ENCODE measurements at regions not wholly inside any gene's neighbourhood (a gene's known extent, or its start where the extent isn't known, plus 50 kb on each side); places are given as distances from the start of the nearest gene placed in this dataset.

DNA sequence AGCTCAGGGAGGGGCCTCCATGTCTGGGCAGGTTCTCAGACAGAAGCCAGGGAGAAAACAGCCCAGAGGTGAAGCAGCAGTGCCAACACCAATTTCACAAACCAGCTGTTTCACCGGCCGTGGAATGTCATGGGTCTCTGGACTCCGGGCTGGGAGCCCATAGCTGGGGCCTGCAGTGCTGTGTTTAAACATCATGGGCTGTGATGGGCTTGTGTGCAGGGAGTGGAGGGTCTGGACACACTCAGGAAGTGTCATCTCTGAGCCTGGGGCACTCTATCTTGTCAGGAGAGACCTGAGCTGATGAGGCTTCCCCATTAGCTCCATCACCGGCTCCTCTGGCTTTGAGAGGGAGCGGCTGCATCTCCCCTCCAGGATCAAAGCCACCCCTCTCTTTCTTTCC lies 173.6 kb upstream of the IGSF21 start:
- DNase-seq, result no peak

- DNase-seq, result no peak
These were observed 172.4 kb upstream of the IGSF21 start for GRCh38 chr1:17935230-17935629.

- no peak for DNase-seq
These were observed 166.0 kb upstream of the IGSF21 start for GRCh38 chr1:17941431-17942189.

GRCh38 chr1:17943506-17943905 lies 164.1 kb upstream of the IGSF21 start:
- no peak for DNase-seq

GRCh38 chr1:17944646-17945045 lies 163.0 kb upstream of the IGSF21 start:
- no peak for DNase-seq

- no peak for DNase-seq
These were observed 161.2 kb upstream of the IGSF21 start for GRCh38 chr1:17946434-17946833.

DNA sequence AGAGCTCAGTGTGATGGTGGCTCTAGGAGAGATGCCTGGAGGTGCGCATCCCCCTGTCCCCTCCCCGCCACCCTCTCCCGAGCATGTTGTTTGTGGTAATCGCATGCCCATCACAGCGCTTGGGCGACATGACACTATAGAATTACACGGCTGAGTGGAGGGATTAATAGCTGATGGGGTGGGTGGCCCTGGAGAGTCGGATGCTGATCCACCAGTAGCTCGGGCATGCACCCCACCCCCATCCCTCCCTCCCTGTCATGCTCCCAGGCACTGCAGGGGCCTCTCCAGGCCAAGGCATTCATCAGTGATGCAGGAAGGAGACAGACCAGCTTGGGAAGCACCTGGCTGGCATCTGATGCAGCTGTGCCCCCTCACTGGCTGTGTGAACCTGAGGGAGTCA lies 159.0 kb upstream of the IGSF21 start:
- no peak for DNase-seq

GRCh38 chr1:17949511-17949910 lies 158.1 kb upstream of the IGSF21 start:
- no peak for DNase-seq

DNA sequence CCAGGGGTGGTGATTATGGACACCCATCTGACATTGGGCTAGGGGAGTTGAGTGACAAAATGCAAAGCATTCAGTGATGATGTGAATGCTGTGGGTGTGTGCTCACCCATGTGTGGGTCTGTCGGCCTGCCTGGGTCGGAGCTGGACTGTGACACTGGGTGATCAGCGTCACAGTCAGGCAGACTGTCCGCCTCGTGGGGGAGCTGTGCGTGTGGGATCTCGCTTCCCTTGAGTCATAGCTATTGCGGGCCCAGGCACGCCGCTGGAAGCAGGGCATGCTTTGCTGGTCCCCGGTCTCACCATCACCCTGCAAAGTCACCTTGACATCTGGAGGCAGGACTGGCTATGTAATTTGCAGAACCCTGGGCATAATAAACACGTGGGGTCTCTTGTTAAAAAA lies 156.9 kb upstream of the IGSF21 start:
- no peak for DNase-seq

GRCh38 chr1:17952506-17952905 lies 155.1 kb upstream of the IGSF21 start:
- no peak for DNase-seq

DNA sequence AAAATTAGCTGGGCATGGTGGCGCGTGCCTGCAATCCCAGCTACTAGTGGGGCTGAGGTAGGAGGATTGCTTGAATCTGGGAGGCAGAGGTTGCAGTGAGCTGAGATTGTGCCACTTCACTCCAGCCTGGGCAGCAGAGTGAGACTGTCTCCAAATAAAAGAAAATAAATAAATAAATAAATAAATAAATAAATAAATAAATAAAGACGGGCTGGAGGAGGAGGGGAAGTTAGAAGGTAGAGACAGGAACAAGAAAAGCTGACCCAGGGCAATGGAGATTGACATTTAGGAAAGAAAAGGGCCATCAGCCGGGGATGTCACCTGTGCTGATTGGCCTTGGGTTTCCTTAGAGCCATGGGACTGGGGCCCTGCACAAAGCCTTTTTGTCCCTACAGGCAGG lies 153.7 kb upstream of the IGSF21 start:
- no peak for DNase-seq

- no peak for DNase-seq
These were observed 152.0 kb upstream of the IGSF21 start for GRCh38 chr1:17955302-17956285.

DNA sequence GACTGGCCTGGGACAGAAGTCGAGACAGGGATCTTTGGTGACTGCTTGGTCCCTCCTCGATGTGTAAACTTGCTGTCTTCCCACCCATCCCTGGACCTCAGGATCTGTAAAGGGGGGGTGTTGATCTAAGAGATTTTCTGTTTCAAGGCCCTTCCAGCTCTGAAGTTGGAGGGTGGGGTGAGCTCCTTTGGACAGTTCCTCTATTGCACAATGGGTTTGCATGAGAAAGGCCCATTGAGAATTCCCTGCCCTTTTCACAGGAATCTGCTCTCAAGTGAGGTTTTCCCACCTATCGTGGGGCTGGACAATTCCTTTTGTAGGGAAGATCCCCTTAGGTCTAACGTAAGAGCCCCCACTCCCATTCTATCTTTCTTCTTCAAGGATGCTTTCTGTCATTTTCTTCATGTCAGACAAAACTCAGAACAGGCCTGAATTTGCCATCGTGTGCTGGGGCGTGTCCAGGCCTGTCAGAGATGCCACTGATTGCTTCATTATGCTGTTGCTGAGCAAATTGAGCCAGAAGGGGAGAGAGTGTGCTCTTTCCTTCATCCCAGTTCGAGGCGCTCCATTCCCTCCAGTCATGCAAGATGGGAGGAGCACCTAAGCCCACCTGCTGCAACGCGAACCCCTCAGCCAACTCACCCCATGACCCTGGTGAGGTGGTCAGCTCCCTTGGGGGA lies 149.9 kb upstream of the IGSF21 start:
- DNase-seq, result no peak

DNA sequence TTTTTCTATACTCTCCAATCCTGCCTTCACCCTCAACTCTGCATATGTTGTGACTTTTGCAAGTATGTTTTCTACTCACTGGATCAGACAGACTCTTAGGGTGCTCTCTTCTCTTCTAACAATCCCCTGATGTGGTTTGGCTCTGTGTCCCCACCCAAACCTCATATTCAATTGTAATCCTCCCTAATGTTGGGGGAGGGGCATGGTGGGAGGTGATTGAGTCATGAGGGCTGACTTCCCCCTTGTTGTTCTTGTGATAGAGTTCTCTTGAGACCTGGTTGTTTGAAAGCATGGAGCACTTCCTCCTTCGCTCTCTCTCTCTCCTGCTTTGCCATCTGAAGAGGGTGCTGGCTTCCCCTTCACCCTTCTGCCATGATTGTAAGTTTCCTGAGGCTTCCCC lies 148.9 kb upstream of the IGSF21 start:
- DNase-seq, result no peak

GRCh38 chr1:17963513-17963912 lies 144.1 kb upstream of the IGSF21 start:
- no peak for DNase-seq

DNA sequence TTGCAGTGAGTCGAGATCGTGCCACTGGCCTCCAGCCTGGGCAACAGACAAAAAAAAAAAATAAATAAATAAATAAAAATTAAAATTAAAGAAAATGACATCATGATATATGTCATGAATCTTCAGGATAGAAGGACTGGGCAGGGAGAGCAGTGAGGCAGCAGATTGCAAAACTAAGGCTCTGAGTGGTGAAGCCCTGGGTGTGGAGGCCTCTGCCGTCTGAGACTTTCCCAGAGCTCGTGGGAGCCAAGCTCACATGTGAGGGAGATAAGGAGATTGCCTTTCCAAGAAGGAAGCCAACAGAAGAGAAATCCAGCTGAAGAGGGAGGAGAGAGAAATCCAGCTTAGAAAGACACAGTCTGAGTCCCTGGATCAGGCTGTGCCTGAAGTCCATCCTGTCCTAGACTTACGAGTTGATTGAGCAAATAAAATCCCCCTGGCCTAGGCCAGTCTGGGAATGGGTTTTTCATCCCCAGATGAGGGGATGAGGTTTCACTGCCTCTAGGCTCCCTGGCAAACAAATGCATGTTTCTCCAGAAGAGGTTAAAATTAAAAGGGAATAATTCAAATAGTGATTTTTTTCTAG lies 142.0 kb upstream of the IGSF21 start:
- no peak for DNase-seq

DNA sequence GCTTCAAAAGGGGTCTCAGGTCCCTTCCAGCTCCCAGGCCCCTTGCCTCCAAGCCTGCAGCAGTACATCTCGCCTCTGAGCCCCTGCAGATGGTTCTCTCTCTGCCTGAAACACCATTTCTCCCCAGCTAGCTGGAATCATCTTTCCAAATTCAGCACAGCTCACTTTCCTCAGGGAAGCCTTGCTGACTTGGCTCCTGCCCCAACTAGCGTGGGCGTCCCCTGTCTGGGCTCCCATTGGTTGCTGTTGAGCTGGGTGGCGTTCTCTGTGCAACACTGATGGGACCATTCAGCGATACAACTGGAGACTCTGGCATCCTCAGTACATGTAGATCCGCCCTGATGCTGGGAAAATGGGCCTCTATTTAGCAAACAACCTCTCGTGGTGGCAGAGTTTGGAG lies 141.3 kb upstream of the IGSF21 start:
- no peak for DNase-seq

GRCh38 chr1:17967623-17968255 lies 139.9 kb upstream of the IGSF21 start:
- DNase-seq, result no peak

- DNase-seq, result no peak
These were observed 136.8 kb upstream of the IGSF21 start for GRCh38 chr1:17970757-17971156.

DNA sequence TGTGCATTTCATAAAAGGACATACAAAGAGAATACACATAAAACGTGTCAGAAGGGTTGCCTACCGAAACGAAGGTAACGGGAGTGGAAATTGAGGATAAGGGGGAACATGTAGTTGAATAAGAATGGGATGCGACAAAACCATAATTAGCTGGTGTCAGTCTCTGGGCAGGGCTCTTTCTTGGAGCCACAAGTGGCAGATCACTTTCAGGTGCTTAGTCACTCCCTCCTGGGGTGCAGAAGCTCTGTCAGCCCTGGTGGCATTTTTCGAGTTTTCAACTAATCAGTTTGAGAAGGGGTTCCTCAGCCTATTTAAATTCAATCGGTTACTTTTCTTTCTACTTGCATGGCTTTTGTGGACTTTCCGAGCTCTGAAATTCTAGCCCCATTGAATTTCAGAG lies 133.9 kb upstream of the IGSF21 start:
- no peak for DNase-seq

DNA sequence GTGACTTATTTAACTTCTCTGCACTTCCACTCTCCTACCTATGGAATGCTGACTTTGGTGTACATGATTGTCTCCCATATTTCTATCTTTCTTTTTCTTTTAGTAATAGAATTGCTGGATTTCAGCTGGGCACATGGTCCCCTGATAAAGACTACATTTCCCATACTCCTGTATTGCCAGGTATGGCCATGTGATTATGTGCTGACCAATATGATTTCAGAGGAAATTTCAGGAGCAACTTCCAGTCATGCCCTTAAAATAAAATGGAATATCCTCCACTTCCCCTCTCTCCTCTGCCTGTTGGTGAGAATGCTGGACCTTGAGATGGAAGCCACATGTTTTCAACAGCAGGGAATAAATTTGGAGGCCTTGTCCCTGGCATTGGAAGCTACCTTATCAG lies 130.7 kb upstream of the IGSF21 start:
- DNase-seq, result no peak

DNA sequence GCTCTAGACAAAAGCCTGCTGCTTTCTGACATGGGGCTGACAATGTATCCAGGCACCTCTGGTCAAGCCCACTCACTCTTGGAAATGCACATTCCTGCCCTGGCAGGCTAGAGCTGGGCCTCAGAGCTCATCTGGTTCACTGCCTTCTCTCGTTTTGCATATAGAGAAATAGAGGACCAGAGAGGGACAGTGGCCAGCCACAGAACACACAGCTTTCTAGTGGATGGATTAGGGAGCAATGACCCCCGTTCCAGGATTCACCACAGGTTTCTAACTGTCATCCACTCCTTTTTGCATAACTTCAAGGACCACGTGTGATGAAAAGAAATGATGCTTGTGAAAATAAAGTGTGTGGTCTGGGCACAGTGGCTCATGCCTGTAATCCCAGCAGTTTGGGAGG lies 129.6 kb upstream of the IGSF21 start:
- DNase-seq, result no peak

DNA sequence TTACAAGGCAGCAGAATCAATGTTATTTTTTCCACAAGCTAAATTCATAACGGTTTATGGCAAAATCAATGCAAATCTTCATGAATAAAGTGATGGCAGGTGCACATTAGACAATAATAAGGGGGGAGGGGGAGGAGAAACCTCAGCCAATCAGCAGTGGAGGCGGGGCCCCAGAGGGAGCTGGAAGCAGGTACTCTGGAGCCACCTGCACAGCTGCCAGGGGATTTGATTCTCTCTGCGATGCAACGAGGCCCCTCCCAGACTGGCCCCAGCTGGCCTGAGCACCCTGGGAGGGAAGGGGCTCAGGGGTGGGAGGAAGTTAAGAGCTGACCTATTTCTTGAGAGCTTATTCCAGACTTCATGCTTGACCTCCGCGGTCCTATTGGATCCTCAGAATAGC lies 127.8 kb upstream of the IGSF21 start:
- DNase-seq, result no peak

Data from fibroblast of upper back skin (primary cell).